ENCODE measurements at regions not wholly inside any gene's neighbourhood (a gene's known extent, or its start where the extent isn't known, plus 50 kb on each side); places are given as distances from the start of the nearest gene placed in this dataset.

- in situ Hi-C loops (cut with MboI; ENCODE audit: low sequenced_read_pairs, unreplicated experiment): no loop called here
- TF ChIP-seq CTCF (IDR thresholded peaks at IDR 0.05; ENCODE audit: borderline replicate concordance, control extremely low read depth, extremely low read depth, insufficient read depth, missing control alignments): no peak
- DNase-seq (ENCODE audit: low spot score): no peak
Measured at GRCh38 chr17:77837917-77838316, 120.6 kb upstream of the TNRC6C start.

GRCh38 chr17:77838748-77839697 lies 119.5 kb upstream of the TNRC6C start:
- no peak for TF ChIP-seq CTCF (IDR thresholded peaks at IDR 0.05; ENCODE audit: borderline replicate concordance, control extremely low read depth, extremely low read depth, insufficient read depth, missing control alignments)
- in situ Hi-C loops (cut with MboI; ENCODE audit: low sequenced_read_pairs, unreplicated experiment): no loop called here
- no peak for DNase-seq (ENCODE audit: low spot score)

- in situ Hi-C loops (cut with MboI; ENCODE audit: low sequenced_read_pairs, unreplicated experiment): no loop called here
- TF ChIP-seq CTCF (IDR thresholded peaks at IDR 0.05; ENCODE audit: borderline replicate concordance, control extremely low read depth, extremely low read depth, insufficient read depth, missing control alignments): no peak
- DNase-seq (ENCODE audit: low spot score): no peak
Measured at GRCh38 chr17:77839698-77840512, 118.6 kb upstream of the TNRC6C start.

GRCh38 chr17:77840513-77841165 lies 117.9 kb upstream of the TNRC6C start:
- no peak for DNase-seq (ENCODE audit: low spot score)
- in situ Hi-C loops (cut with MboI; ENCODE audit: low sequenced_read_pairs, unreplicated experiment): no loop called here
- TF ChIP-seq CTCF (IDR thresholded peaks at IDR 0.05; ENCODE audit: borderline replicate concordance, control extremely low read depth, extremely low read depth, insufficient read depth, missing control alignments): no peak

GRCh38 chr17:77841742-77842527 lies 116.6 kb upstream of the TNRC6C start:
- TF ChIP-seq CTCF (IDR thresholded peaks at IDR 0.05; ENCODE audit: borderline replicate concordance, control extremely low read depth, extremely low read depth, insufficient read depth, missing control alignments): no peak
- no peak for DNase-seq (ENCODE audit: low spot score)
- in situ Hi-C loops (cut with MboI; ENCODE audit: low sequenced_read_pairs, unreplicated experiment): no loop called here
